ENCODE measurements at regions not wholly inside any gene's neighbourhood (a gene's known extent, or its start where the extent isn't known, plus 50 kb on each side); places are given as distances from the start of the nearest gene placed in this dataset.

DNA sequence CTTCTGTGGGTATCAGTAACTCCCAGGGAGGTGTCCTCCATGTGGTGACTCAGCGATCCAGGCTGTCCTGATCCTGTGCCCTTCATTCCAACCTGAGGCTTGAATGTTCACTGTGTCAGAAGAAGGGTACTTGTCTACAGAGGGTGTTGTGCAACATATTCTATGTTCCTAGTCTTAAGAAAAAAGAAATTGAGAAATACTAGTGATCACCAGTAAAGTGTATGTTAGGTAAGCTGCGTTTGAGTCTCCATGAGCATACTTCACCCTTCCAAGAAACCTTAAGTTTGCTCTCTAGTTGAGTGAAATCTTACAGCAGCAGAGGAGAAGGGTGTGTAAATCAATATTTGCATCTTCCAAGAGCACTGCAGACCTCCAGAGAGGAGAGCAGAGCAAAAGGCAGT, 122.2 kb upstream of the SLC24A5 start:
- H3K36me3 Mint-ChIP-seq = no peaks in the 10 kb centered on the region
- no peak for DNase-seq (ENCODE audit: low spot score)
- no peak for ATAC-seq
- no peak overlapping the region for H3K4me3 Mint-ChIP-seq
- no peaks in the 10 kb centered on the region; the same call in 1 of the 2 replicates for H3K27me3 Mint-ChIP-seq (ENCODE audit: low read depth)
- H3K9me3 Mint-ChIP-seq = peaks cover 8% of the 10 kb centered on the region
- TF ChIP-seq ZBTB21 (CRISPR knock-in tag; IDR thresholded peaks at IDR 0.05; ENCODE audit: borderline replicate concordance) (no peak), CBFB (CRISPR knock-in tag; IDR thresholded peaks at IDR 0.05; ENCODE audit: low read depth) (no peak), ZNF232 (CRISPR knock-in tag; IDR thresholded peaks at IDR 0.05) (no peak), TEAD1 (CRISPR knock-in tag; IDR thresholded peaks at IDR 0.05) (no peak), ZNF219 (CRISPR knock-in tag; IDR thresholded peaks at IDR 0.05; ENCODE audit: borderline replicate concordance) (no peak), HMGA2 (CRISPR knock-in tag; IDR thresholded peaks at IDR 0.05) (no peak), FOXP1 (CRISPR knock-in tag; IDR thresholded peaks at IDR 0.05; ENCODE audit: borderline replicate concordance) (no peak), FOXJ3 (CRISPR knock-in tag; IDR thresholded peaks at IDR 0.05; ENCODE audit: borderline replicate concordance) (no peak)
- TF ChIP-seq, protein P1, sequence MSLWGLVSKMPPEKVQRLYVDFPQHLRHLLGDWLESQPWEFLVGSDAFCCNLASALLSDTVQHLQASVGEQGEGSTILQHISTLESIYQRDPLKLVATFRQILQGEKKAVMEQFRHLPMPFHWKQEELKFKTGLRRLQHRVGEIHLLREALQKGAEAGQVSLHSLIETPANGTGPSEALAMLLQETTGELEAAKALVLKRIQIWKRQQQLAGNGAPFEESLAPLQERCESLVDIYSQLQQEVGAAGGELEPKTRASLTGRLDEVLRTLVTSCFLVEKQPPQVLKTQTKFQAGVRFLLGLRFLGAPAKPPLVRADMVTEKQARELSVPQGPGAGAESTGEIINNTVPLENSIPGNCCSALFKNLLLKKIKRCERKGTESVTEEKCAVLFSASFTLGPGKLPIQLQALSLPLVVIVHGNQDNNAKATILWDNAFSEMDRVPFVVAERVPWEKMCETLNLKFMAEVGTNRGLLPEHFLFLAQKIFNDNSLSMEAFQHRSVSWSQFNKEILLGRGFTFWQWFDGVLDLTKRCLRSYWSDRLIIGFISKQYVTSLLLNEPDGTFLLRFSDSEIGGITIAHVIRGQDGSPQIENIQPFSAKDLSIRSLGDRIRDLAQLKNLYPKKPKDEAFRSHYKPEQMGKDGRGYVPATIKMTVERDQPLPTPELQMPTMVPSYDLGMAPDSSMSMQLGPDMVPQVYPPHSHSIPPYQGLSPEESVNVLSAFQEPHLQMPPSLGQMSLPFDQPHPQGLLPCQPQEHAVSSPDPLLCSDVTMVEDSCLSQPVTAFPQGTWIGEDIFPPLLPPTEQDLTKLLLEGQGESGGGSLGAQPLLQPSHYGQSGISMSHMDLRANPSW (CRISPR knock-in tag; conservative IDR thresholded peaks at IDR 0.05; ENCODE audit: low read depth) = no peak
- ChIA-PET POLR2A (no interaction called here), CTCF (interaction anchor here (2.8 to 4.1 kb wide), 2 partner anchors 10 to 86 kb away, joined by 11 to 14 read pairs; no protein-coding TSS in a partner anchor)
- no peak overlapping the region for H3K27ac Mint-ChIP-seq
- H3K4me1 Mint-ChIP-seq = peaks cover 16% of the 10 kb centered on the region

DNA sequence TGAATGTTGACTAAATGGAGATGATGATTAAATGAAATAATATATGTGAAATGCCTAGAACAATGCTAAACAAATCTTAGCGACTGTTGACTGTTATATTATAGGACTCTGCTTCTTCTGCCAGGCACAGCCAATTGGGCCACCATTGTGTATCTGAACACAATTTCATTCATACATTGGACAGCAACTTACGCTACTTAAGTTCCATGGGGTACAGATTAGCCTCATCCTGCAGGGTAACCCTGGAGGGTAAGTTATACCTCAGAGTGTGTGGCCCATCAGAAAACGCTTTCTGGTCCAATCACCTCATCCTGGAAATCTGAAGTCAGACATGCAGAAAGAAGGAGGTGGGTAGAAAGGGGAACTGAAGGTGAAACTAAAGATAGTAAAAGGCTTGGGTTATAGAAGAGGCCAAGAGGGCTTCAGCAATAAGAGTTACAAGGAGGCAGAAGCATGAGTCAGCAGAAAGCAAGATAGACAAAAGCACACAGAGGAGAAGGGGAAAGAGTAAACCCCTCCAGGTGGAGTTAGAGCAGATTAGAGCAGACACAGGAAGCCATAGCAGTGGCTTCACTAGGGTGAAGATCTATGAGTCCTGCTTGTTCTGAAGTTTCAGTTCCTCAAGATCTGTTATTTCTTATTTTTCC, 119.3 kb upstream of the SLC24A5 start:
- no peaks in the 10 kb centered on the region for H3K36me3 Mint-ChIP-seq
- H3K27ac Mint-ChIP-seq = no peak overlapping the region
- DNase-seq (ENCODE audit: low spot score) = no peak
- ATAC-seq = no peak
- peaks cover 30% of the 10 kb centered on the region for H3K4me1 Mint-ChIP-seq
- CTCF ChIA-PET = interaction anchor here (0.9 kb wide), 1 partner anchor 13 kb away, joined by 4 read pairs; no protein-coding TSS in a partner anchor
- no peak overlapping the region for H3K4me3 Mint-ChIP-seq
- POLR2A ChIA-PET = no interaction called here
- peaks cover 11% of the 10 kb centered on the region for H3K9me3 Mint-ChIP-seq
- peaks cover 3% of the 10 kb centered on the region; the same call in 1 of the 2 replicates for H3K27me3 Mint-ChIP-seq (ENCODE audit: low read depth)
- TF ChIP-seq ATF1 (CRISPR knock-in tag; IDR thresholded peaks at IDR 0.05) (no peak), CBFB (CRISPR knock-in tag; IDR thresholded peaks at IDR 0.05; ENCODE audit: low read depth) (no peak), ZNF416 (CRISPR knock-in tag; IDR thresholded peaks at IDR 0.05) (no peak), FOXP1 (CRISPR knock-in tag; IDR thresholded peaks at IDR 0.05; ENCODE audit: borderline replicate concordance) (no peak), NR3C1 (CRISPR knock-in tag; conservative IDR thresholded peaks at IDR 0.05; ENCODE audit: low read depth) (no peak), CREM (CRISPR knock-in tag; IDR thresholded peaks at IDR 0.05) (no peak)
- TF ChIP-seq, protein P2, sequence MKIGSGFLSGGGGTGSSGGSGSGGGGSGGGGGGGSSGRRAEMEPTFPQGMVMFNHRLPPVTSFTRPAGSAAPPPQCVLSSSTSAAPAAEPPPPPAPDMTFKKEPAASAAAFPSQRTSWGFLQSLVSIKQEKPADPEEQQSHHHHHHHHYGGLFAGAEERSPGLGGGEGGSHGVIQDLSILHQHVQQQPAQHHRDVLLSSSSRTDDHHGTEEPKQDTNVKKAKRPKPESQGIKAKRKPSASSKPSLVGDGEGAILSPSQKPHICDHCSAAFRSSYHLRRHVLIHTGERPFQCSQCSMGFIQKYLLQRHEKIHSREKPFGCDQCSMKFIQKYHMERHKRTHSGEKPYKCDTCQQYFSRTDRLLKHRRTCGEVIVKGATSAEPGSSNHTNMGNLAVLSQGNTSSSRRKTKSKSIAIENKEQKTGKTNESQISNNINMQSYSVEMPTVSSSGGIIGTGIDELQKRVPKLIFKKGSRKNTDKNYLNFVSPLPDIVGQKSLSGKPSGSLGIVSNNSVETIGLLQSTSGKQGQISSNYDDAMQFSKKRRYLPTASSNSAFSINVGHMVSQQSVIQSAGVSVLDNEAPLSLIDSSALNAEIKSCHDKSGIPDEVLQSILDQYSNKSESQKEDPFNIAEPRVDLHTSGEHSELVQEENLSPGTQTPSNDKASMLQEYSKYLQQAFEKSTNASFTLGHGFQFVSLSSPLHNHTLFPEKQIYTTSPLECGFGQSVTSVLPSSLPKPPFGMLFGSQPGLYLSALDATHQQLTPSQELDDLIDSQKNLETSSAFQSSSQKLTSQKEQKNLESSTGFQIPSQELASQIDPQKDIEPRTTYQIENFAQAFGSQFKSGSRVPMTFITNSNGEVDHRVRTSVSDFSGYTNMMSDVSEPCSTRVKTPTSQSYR (CRISPR knock-in tag; IDR thresholded peaks at IDR 0.05) = no peak
- TF ChIP-seq, protein P1 (CRISPR knock-in tag; conservative IDR thresholded peaks at IDR 0.05; ENCODE audit: low read depth) = no peak
- TF ChIP-seq, protein P3, sequence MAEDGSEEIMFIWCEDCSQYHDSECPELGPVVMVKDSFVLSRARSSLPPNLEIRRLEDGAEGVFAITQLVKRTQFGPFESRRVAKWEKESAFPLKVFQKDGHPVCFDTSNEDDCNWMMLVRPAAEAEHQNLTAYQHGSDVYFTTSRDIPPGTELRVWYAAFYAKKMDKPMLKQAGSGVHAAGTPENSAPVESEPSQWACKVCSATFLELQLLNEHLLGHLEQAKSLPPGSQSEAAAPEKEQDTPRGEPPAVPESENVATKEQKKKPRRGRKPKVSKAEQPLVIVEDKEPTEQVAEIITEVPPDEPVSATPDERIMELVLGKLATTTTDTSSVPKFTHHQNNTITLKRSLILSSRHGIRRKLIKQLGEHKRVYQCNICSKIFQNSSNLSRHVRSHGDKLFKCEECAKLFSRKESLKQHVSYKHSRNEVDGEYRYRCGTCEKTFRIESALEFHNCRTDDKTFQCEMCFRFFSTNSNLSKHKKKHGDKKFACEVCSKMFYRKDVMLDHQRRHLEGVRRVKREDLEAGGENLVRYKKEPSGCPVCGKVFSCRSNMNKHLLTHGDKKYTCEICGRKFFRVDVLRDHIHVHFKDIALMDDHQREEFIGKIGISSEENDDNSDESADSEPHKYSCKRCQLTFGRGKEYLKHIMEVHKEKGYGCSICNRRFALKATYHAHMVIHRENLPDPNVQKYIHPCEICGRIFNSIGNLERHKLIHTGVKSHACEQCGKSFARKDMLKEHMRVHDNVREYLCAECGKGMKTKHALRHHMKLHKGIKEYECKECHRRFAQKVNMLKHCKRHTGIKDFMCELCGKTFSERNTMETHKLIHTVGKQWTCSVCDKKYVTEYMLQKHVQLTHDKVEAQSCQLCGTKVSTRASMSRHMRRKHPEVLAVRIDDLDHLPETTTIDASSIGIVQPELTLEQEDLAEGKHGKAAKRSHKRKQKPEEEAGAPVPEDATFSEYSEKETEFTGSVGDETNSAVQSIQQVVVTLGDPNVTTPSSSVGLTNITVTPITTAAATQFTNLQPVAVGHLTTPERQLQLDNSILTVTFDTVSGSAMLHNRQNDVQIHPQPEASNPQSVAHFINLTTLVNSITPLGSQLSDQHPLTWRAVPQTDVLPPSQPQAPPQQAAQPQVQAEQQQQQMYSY (CRISPR knock-in tag; IDR thresholded peaks at IDR 0.05) = no peak
- TF ChIP-seq, protein P4, sequence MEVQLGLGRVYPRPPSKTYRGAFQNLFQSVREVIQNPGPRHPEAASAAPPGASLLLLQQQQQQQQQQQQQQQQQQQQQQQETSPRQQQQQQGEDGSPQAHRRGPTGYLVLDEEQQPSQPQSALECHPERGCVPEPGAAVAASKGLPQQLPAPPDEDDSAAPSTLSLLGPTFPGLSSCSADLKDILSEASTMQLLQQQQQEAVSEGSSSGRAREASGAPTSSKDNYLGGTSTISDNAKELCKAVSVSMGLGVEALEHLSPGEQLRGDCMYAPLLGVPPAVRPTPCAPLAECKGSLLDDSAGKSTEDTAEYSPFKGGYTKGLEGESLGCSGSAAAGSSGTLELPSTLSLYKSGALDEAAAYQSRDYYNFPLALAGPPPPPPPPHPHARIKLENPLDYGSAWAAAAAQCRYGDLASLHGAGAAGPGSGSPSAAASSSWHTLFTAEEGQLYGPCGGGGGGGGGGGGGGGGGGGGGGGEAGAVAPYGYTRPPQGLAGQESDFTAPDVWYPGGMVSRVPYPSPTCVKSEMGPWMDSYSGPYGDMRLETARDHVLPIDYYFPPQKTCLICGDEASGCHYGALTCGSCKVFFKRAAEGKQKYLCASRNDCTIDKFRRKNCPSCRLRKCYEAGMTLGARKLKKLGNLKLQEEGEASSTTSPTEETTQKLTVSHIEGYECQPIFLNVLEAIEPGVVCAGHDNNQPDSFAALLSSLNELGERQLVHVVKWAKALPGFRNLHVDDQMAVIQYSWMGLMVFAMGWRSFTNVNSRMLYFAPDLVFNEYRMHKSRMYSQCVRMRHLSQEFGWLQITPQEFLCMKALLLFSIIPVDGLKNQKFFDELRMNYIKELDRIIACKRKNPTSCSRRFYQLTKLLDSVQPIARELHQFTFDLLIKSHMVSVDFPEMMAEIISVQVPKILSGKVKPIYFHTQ (CRISPR knock-in tag; IDR thresholded peaks at IDR 0.05) = no peak
- TF ChIP-seq, protein P5, sequence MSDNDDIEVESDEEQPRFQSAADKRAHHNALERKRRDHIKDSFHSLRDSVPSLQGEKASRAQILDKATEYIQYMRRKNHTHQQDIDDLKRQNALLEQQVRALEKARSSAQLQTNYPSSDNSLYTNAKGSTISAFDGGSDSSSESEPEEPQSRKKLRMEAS (CRISPR knock-in tag; IDR thresholded peaks at IDR 0.05) = no peak
